Esophagus muscularis mucosa (tissue), 4 donors: ENCODE measurements at regions not wholly inside any gene's neighbourhood (a gene's known extent, or its start where the extent isn't known, plus 50 kb on each side); places are given as distances from the start of the nearest gene placed in this dataset.
"Not testable (repeated sequence)": the region's sequence is repeated elsewhere in the genome, so short reads cannot be mapped to it uniquely, and the experiment has no call there.

Source experiments
- DNase-seq: peaks from one replicate; pipeline ENCODE4 v3.0.0-alpha.2; 2017; ENCODE audit errors: extremely low spot score
- H3K27ac ChIP-seq, 4 donors: fragments of 200-600 bp; sonication (generic); replicated peaks in 1 of 4; 1 replicate in 3 of 4; 2 replicates in 1 of 4; pipeline ENCODE4 v1.5.1; 2016 to 2019; ENCODE audit warnings: mild to moderate bottlenecking in 1 of 4
- H3K27me3 ChIP-seq, 4 donors: fragments of 200-600 bp; sonication (generic); one replicate each; pipeline versions ENCODE4 v1.5.1 to v1.6.0; 2016 to 2019
- H3K36me3 ChIP-seq, 4 donors: fragments of 200-600 bp; sonication (generic); one replicate each; pipeline ENCODE4 v1.5.1; 2016 to 2019
- H3K4me1 ChIP-seq, 4 donors: fragments of 200-600 bp; sonication (generic); one replicate each; pipeline ENCODE4 v1.5.1; 2016 to 2019
- H3K4me3 ChIP-seq, 4 donors: fragments of 200-600 bp; sonication (generic); 1 replicate in 2 of 4; 2 replicates in 2 of 4; pipeline ENCODE4 v1.5.1; 2016 to 2019; ENCODE audit warnings: mild to moderate bottlenecking in 4 of 4, moderate library complexity in 1 of 4
- H3K9me3 ChIP-seq, 4 donors: fragments of 200-600 bp; sonication (generic); 1 replicate in 3 of 4; 2 replicates in 1 of 4; pipeline ENCODE4 v1.5.1; 2016 to 2019
- CTCF ChIP-seq, 3 experiments: fragments of 200-600 bp in 2 of 3; fragments of 450-650 bp in 1 of 3; sonication (generic) in 2 of 3; IDR thresholded peaks; one replicate each; pipeline ENCODE4 v1.5.1; 2017 to 2019; ENCODE audit warnings: antibody characterized with exemption in 3 of 3, mild to moderate bottlenecking in 2 of 3, moderate library complexity in 1 of 3
- EP300 ChIP-seq: sonication (generic); formaldehyde crosslinking; IDR thresholded peaks from one replicate; pipeline ENCODE4 v1.6.1; 2017; ENCODE audit warnings: antibody characterized with exemption
- POLR2A ChIP-seq: fragments of 450-650 bp; IDR thresholded peaks from one replicate; pipeline ENCODE4 v1.6.1; 2017; ENCODE audit warnings: antibody characterized with exemption, moderate library complexity, mild to moderate bottlenecking, low read depth
- POLR2AphosphoS5 ChIP-seq, 2 donors: sonication (generic); formaldehyde crosslinking; IDR thresholded peaks; one replicate each; pipeline ENCODE4 v1.6.1; 2017; ENCODE audit warnings: antibody characterized with exemption in 2 of 2
- whole genome bisulfite sequencing: methylation state at CpG from one replicate; pipeline ENCODE4 v1.1.5; 2018; 5-methylcytosine and 5-hydroxymethylcytosine counted together
- intact Hi-C: fragments of 100-400 bp; cut with DNase I; formaldehyde crosslinking; loops from one replicate; pipeline ENCODE4 v1.15.1; 2023

- no peaks in the 10 kb centered on the region for H3K9me3 ChIP-seq
- H3K36me3 ChIP-seq: no peaks in the 10 kb centered on the region
- H3K27ac ChIP-seq: no peak overlapping the region
- no peaks in the 10 kb centered on the region for H3K4me1 ChIP-seq
- DNase-seq: no peak
- WGBS: 93% methylated on average over 1 of the region's 1 CpG
- TF ChIP-seq EP300: no peak
- TF ChIP-seq POLR2A: no peak
- TF ChIP-seq POLR2AphosphoS5 (IDR thresholded peaks at IDR 0.05): no peak
- no peak for TF ChIP-seq CTCF (IDR thresholded peaks at IDR 0.05)
- no peaks in the 10 kb centered on the region for H3K27me3 ChIP-seq
- H3K4me3 ChIP-seq: no peak overlapping the region
- intact Hi-C loops: no loop called here
Observed at GRCh38 chr14:44607701-44608100, 100.6 kb upstream of the FSCB start.

GRCh38 chr14:44606576-44606975, 99.5 kb upstream of the FSCB start:
- intact Hi-C loops: no loop called here
- no peak overlapping the region for H3K4me3 ChIP-seq
- TF ChIP-seq EP300: no peak
- no peak for TF ChIP-seq POLR2A
- no peak for TF ChIP-seq POLR2AphosphoS5 (IDR thresholded peaks at IDR 0.05)
- no peak for TF ChIP-seq CTCF (IDR thresholded peaks at IDR 0.05)
- H3K27me3 ChIP-seq: no peaks in the 10 kb centered on the region
- no peaks in the 10 kb centered on the region for H3K36me3 ChIP-seq
- H3K9me3 ChIP-seq: no peaks in the 10 kb centered on the region
- H3K4me1 ChIP-seq: no peaks in the 10 kb centered on the region
- H3K27ac ChIP-seq: no peak overlapping the region
- WGBS: 94% methylated on average over 3 of the region's 3 CpGs
- no peak for DNase-seq

GRCh38 chr14:44601266-44601665, 94.2 kb upstream of the FSCB start:
- H3K36me3 ChIP-seq, H3K27ac ChIP-seq, H3K27me3 ChIP-seq, intact Hi-C loops, DNase-seq, H3K4me1 ChIP-seq, H3K9me3 ChIP-seq, H3K4me3 ChIP-seq: not testable (repeated sequence)
- 97% methylated on average over 11 of the region's 37 CpGs for WGBS

GRCh38 chr14:44589180-44589579, 82.1 kb upstream of the FSCB start:
- no peak for TF ChIP-seq POLR2AphosphoS5 (IDR thresholded peaks at IDR 0.05)
- no peak for TF ChIP-seq EP300
- TF ChIP-seq POLR2A: no peak
- no peak for TF ChIP-seq CTCF (IDR thresholded peaks at IDR 0.05)
- H3K4me1 ChIP-seq: no peaks in the 10 kb centered on the region
- no peak overlapping the region for H3K4me3 ChIP-seq
- no peak for DNase-seq
- no peaks in the 10 kb centered on the region for H3K9me3 ChIP-seq
- WGBS: 89% methylated on average over 3 of the region's 3 CpGs
- H3K27me3 ChIP-seq: no peaks in the 10 kb centered on the region
- no peak overlapping the region for H3K27ac ChIP-seq
- intact Hi-C loops: no loop called here
- no peaks in the 10 kb centered on the region for H3K36me3 ChIP-seq

- H3K4me3 ChIP-seq: no peak overlapping the region
- no peaks in the 10 kb centered on the region for H3K4me1 ChIP-seq
- peaks cover 0 to 13% (median 7%) of the 10 kb centered on the region in 4 donors for H3K9me3 ChIP-seq
- no peak for DNase-seq
- no peak overlapping the region for H3K27ac ChIP-seq
- H3K27me3 ChIP-seq: no peaks in the 10 kb centered on the region
- TF ChIP-seq POLR2AphosphoS5 (IDR thresholded peaks at IDR 0.05): no peak
- TF ChIP-seq EP300: no peak
- no peak for TF ChIP-seq POLR2A
- no peak for TF ChIP-seq CTCF (IDR thresholded peaks at IDR 0.05)
- H3K36me3 ChIP-seq: no peaks in the 10 kb centered on the region
- intact Hi-C loops: no loop called here
Observed at GRCh38 chr14:44586910-44587309, 79.8 kb upstream of the FSCB start.
